ENCODE measurements at regions not wholly inside any gene's neighbourhood (a gene's known extent, or its start where the extent isn't known, plus 50 kb on each side); places are given as distances from the start of the nearest gene placed in this dataset.
A peak's percentile ranks its signal among the peaks of the same experiment; 100 is the strongest.
"Not testable (repeated sequence)": the region's sequence is repeated elsewhere in the genome, so short reads cannot be mapped to it uniquely, and the experiment has no call there.

- no peaks in the 10 kb centered on the region for H3K36me3 ChIP-seq
- H3K4me1 ChIP-seq = peaks cover 0 to 6% of the 10 kb centered on the region in 2 donors
- H3K27ac ChIP-seq = peak overlapping the region in 1 of 2 donors; percentile 75
- no peaks in the 10 kb centered on the region for H3K27me3 ChIP-seq
- no peak for DNase-seq (ENCODE audit: low spot score)
- no peak for TF ChIP-seq CTCF (IDR thresholded peaks at IDR 0.05)
- peaks cover 0 to 1% of the 10 kb centered on the region in 2 donors for H3K9me3 ChIP-seq
- H3K4me3 ChIP-seq = no peak overlapping the region
Observed at GRCh38 chr5:83404182-83404716, 67.3 kb upstream of the VCAN start.

- H3K27me3 ChIP-seq = no peaks in the 10 kb centered on the region
- peaks cover 0 to 6% of the 10 kb centered on the region in 2 donors for H3K4me1 ChIP-seq
- H3K27ac ChIP-seq = peak overlapping the region in 1 of 2 donors; percentile 75
- H3K9me3 ChIP-seq = peaks cover 0 to 14% of the 10 kb centered on the region in 2 donors
- H3K4me3 ChIP-seq = no peak overlapping the region
- no peak for DNase-seq (ENCODE audit: low spot score)
- no peaks in the 10 kb centered on the region for H3K36me3 ChIP-seq
- TF ChIP-seq CTCF (IDR thresholded peaks at IDR 0.05) = no peak
Observed at GRCh38 chr5:83405662-83406061, 65.9 kb upstream of the VCAN start.

GRCh38 chr5:83406906-83407305 lies 64.6 kb upstream of the VCAN start:
- no peaks in the 10 kb centered on the region for H3K36me3 ChIP-seq
- no peak overlapping the region for H3K27ac ChIP-seq
- no peaks in the 10 kb centered on the region for H3K27me3 ChIP-seq
- no peak overlapping the region for H3K4me3 ChIP-seq
- peaks cover 0 to 14% of the 10 kb centered on the region in 2 donors for H3K9me3 ChIP-seq
- H3K4me1 ChIP-seq = peaks cover 0 to 6% of the 10 kb centered on the region in 2 donors
- TF ChIP-seq CTCF (IDR thresholded peaks at IDR 0.05) = no peak
- DNase-seq (ENCODE audit: low spot score) = no peak

GRCh38 chr5:83407931-83408330 lies 63.6 kb upstream of the VCAN start:
- Histone ChIP-seq H3K4me1 (peaks cover 0 to 6% of the 10 kb centered on the region in 2 donors), H3K36me3 (no peaks in the 10 kb centered on the region), H3K27ac (no peak overlapping the region), H3K27me3 (no peaks in the 10 kb centered on the region), H3K4me3 (no peak overlapping the region), H3K9me3 (peaks cover 0 to 14% of the 10 kb centered on the region in 2 donors)
- TF ChIP-seq CTCF (IDR thresholded peaks at IDR 0.05) = no peak
- no peak for DNase-seq (ENCODE audit: low spot score)

GRCh38 chr5:83408719-83409118 lies 62.8 kb upstream of the VCAN start:
- Histone ChIP-seq H3K4me1 (peaks cover 0 to 6% of the 10 kb centered on the region in 2 donors), H3K27ac (no peak overlapping the region), H3K9me3 (peaks cover 0 to 14% of the 10 kb centered on the region in 2 donors), H3K27me3 (no peaks in the 10 kb centered on the region), H3K4me3 (no peak overlapping the region), H3K36me3 (no peaks in the 10 kb centered on the region)
- no peak for DNase-seq (ENCODE audit: low spot score)
- no peak for TF ChIP-seq CTCF (IDR thresholded peaks at IDR 0.05)

GRCh38 chr5:83409776-83410175 lies 61.8 kb upstream of the VCAN start:
- not testable (repeated sequence) for DNase-seq (ENCODE audit: low spot score); H3K27ac ChIP-seq; H3K36me3 ChIP-seq; H3K4me3 ChIP-seq; H3K4me1 ChIP-seq; H3K27me3 ChIP-seq
- peaks cover 0 to 14% of the 10 kb centered on the region in 2 donors for H3K9me3 ChIP-seq

GRCh38 chr5:83410319-83410718 lies 61.2 kb upstream of the VCAN start:
- not testable (repeated sequence) for DNase-seq (ENCODE audit: low spot score); H3K4me3 ChIP-seq; H3K36me3 ChIP-seq; H3K4me1 ChIP-seq; H3K27me3 ChIP-seq; H3K27ac ChIP-seq
- H3K9me3 ChIP-seq = peaks cover 0 to 14% of the 10 kb centered on the region in 2 donors

All from right atrium auricular region (tissue), 2 donors.